Trophoblast cell (in vitro differentiated cells and primary cell): ENCODE measurements at regions not wholly inside any gene's neighbourhood (a gene's known extent, or its start where the extent isn't known, plus 50 kb on each side); places are given as distances from the start of the nearest gene placed in this dataset.

Source experiments
- DNase-seq, 2 donors: peaks; one replicate each; pipeline ENCODE4 v3.0.0-alpha.2; 2016
- H2AFZ ChIP-seq: 2 replicates; pipeline ENCODE4 v1.6.1; 2013; ENCODE audit warnings: low read length, moderate library complexity, mild to moderate bottlenecking; ENCODE audit not compliant: insufficient read depth, poor library complexity
- H2AK5ac ChIP-seq: 2 replicates; pipeline ENCODE4 v1.6.1; 2013; ENCODE audit warnings: mild to moderate bottlenecking, low read length
- H2BK120ac ChIP-seq: 2 replicates; pipeline ENCODE4 v1.6.1; 2013; ENCODE audit warnings: low read length, mild to moderate bottlenecking, moderate library complexity; ENCODE audit not compliant: insufficient read depth, poor library complexity
- H2BK12ac ChIP-seq: 2 replicates; pipeline ENCODE4 v1.6.1; 2013; ENCODE audit warnings: mild to moderate bottlenecking, low read length, moderate library complexity
- H2BK5ac ChIP-seq: 2 replicates; pipeline ENCODE4 v1.6.1; 2013; ENCODE audit warnings: low read length, low read depth, moderate library complexity, mild to moderate bottlenecking; ENCODE audit not compliant: poor library complexity
- H3K14ac ChIP-seq: 2 replicates; pipeline ENCODE4 v1.6.1; 2013; ENCODE audit warnings: mild to moderate bottlenecking, low read length
- H3K18ac ChIP-seq: 2 replicates; pipeline ENCODE4 v1.6.1; 2013; ENCODE audit warnings: mild to moderate bottlenecking, low read length
- H3K23ac ChIP-seq: 2 replicates; pipeline ENCODE4 v1.6.1; 2013; ENCODE audit warnings: low read length
- H3K27ac ChIP-seq: 2 replicates; pipeline ENCODE4 v1.5.1; 2013; ENCODE audit warnings: low read depth, mild to moderate bottlenecking, inconsistent platforms, low read length, moderate library complexity
- H3K27me3 ChIP-seq: 2 replicates; pipeline ENCODE4 v1.6.1; 2013; ENCODE audit warnings: inconsistent platforms, mild to moderate bottlenecking, low read length, moderate library complexity; ENCODE audit not compliant: insufficient read depth
- H3K36me3 ChIP-seq, 2 experiments: 1 replicate in 1 of 2; 2 replicates in 1 of 2; pipeline ENCODE4 v1.6.1; 2013; ENCODE audit warnings: low read length in 2 of 2, mild to moderate bottlenecking in 2 of 2, moderate library complexity in 1 of 2; ENCODE audit not compliant: insufficient read depth in 2 of 2, control insufficient read depth in 1 of 2
- H3K4ac ChIP-seq: 2 replicates; pipeline ENCODE4 v1.6.1; 2013; ENCODE audit warnings: low read depth, mild to moderate bottlenecking, low read length, moderate library complexity
- H3K4me1 ChIP-seq, 2 experiments: 1 replicate in 1 of 2; 2 replicates in 1 of 2; pipeline ENCODE4 v1.6.1; 2013; ENCODE audit warnings: low read length in 2 of 2, mild to moderate bottlenecking in 2 of 2, moderate library complexity in 1 of 2; ENCODE audit not compliant: insufficient read depth in 2 of 2, control insufficient read depth in 1 of 2
- H3K4me2 ChIP-seq: 2 replicates; pipeline ENCODE4 v1.6.1; 2013; ENCODE audit warnings: inconsistent platforms, mild to moderate bottlenecking, low read length, moderate library complexity
- H3K4me3 ChIP-seq: 2 replicates; pipeline ENCODE4 v1.5.1; 2013; ENCODE audit warnings: mild to moderate bottlenecking, low read depth, low read length, inconsistent platforms
- H3K79me1 ChIP-seq: one replicate; pipeline ENCODE4 v1.6.1; 2013; ENCODE audit warnings: low read length
- H3K79me2 ChIP-seq: 2 replicates; pipeline ENCODE4 v1.6.1; 2013; ENCODE audit warnings: low read length, mild to moderate bottlenecking; ENCODE audit not compliant: control insufficient read depth, insufficient read depth, poor library complexity
- H3K9ac ChIP-seq: 2 replicates; pipeline ENCODE4 v1.6.1; 2013; ENCODE audit warnings: mild to moderate bottlenecking, low read length
- H3K9me3 ChIP-seq: 2 replicates; pipeline ENCODE4 v1.6.1; 2013; ENCODE audit warnings: low read depth, mild to moderate bottlenecking, control low read depth, inconsistent platforms, low read length; ENCODE audit not compliant: insufficient read depth
- H4K12ac ChIP-seq: 2 replicates; pipeline ENCODE4 v1.6.1; 2013; ENCODE audit warnings: low read depth, mild to moderate bottlenecking, low read length, moderate library complexity
- H4K8ac ChIP-seq: 2 replicates; pipeline ENCODE4 v1.6.1; 2013; ENCODE audit warnings: low read depth, mild to moderate bottlenecking, low read length, moderate library complexity
- H4K91ac ChIP-seq: one replicate; pipeline ENCODE4 v1.6.1; 2013; ENCODE audit warnings: low read depth, mild to moderate bottlenecking, low read length, moderate library complexity
- WGBS: extraction: QIAGEN DNeasy Blood & Tissue Kit; methylation state at CpG from one replicate; pipeline ENCODE4 v1.1.7; 2013; ENCODE audit warnings: missing lambda C conversion rate; ENCODE audit not compliant: insufficient read length, insufficient coverage; ENCODE audit errors: extremely low coverage; 5-methylcytosine and 5-hydroxymethylcytosine counted together

GRCh38 chr13:74892096-74892495, 589.9 kb downstream of the TBC1D4 start:
- DNase-seq, result no peak
- Histone ChIP-seq H3K27ac (no peak overlapping the region), H3K9ac (no peak overlapping the region), H4K8ac (no peak overlapping the region), H3K4me1 (no peaks in the 10 kb centered on the region), H3K14ac (no peak overlapping the region), H2AK5ac (no peak overlapping the region), H3K79me1 (no peaks in the 10 kb centered on the region), H3K23ac (no peak overlapping the region), H4K91ac (no peak overlapping the region), H2BK5ac (no peak overlapping the region), H3K18ac (no peak overlapping the region), H3K27me3 (no peaks in the 10 kb centered on the region), H4K12ac (no peak overlapping the region), H2BK120ac (no peak overlapping the region), H3K4ac (no peak overlapping the region), H3K79me2 (no peaks in the 10 kb centered on the region), H3K4me3 (no peak overlapping the region), H3K9me3 (no peaks in the 10 kb centered on the region), H2BK12ac (no peak overlapping the region), H3K36me3 (no peaks in the 10 kb centered on the region), H2AFZ (no peak overlapping the region), H3K4me2 (no peak overlapping the region)
- WGBS, result no CpG with 5 or more reads among the region's 3 CpGs

GRCh38 chr13:74891610-74892009, 590.4 kb downstream of the TBC1D4 start:
- Histone ChIP-seq H3K9ac (no peak overlapping the region), H3K79me2 (no peaks in the 10 kb centered on the region), H2BK5ac (no peak overlapping the region), H3K14ac (no peak overlapping the region), H3K36me3 (no peaks in the 10 kb centered on the region), H3K4me2 (no peak overlapping the region), H3K79me1 (no peaks in the 10 kb centered on the region), H3K23ac (no peak overlapping the region), H4K91ac (no peak overlapping the region), H4K12ac (no peak overlapping the region), H2AK5ac (no peak overlapping the region), H2BK12ac (no peak overlapping the region), H2AFZ (no peak overlapping the region), H2BK120ac (no peak overlapping the region), H4K8ac (no peak overlapping the region), H3K27ac (no peak overlapping the region), H3K4me3 (no peak overlapping the region), H3K4me1 (no peaks in the 10 kb centered on the region), H3K9me3 (no peaks in the 10 kb centered on the region), H3K27me3 (no peaks in the 10 kb centered on the region), H3K4ac (no peak overlapping the region), H3K18ac (no peak overlapping the region)
- no peak for DNase-seq
- no CpG with 5 or more reads among the region's 5 CpGs for WGBS

GRCh38 chr13:74889321-74889720, 592.6 kb downstream of the TBC1D4 start:
- H2BK12ac ChIP-seq, result no peak overlapping the region
- H2BK5ac ChIP-seq, result no peak overlapping the region
- H2BK120ac ChIP-seq, result no peak overlapping the region
- H3K4me1 ChIP-seq, result no peaks in the 10 kb centered on the region
- no peak overlapping the region for H2AFZ ChIP-seq
- H3K27ac ChIP-seq, result no peak overlapping the region
- H3K79me1 ChIP-seq, result no peaks in the 10 kb centered on the region
- H3K4me3 ChIP-seq, result no peak overlapping the region
- H2AK5ac ChIP-seq, result no peak overlapping the region
- no peak overlapping the region for H3K18ac ChIP-seq
- no peaks in the 10 kb centered on the region for H3K9me3 ChIP-seq
- no peaks in the 10 kb centered on the region for H3K27me3 ChIP-seq
- H3K4me2 ChIP-seq, result no peak overlapping the region
- no peak overlapping the region for H3K23ac ChIP-seq
- no peak overlapping the region for H3K4ac ChIP-seq
- H3K79me2 ChIP-seq, result no peaks in the 10 kb centered on the region
- H4K8ac ChIP-seq, result no peak overlapping the region
- H3K9ac ChIP-seq, result no peak overlapping the region
- no peak overlapping the region for H3K14ac ChIP-seq
- DNase-seq, result no peak
- H4K91ac ChIP-seq, result no peak overlapping the region
- H4K12ac ChIP-seq, result no peak overlapping the region
- no peaks in the 10 kb centered on the region for H3K36me3 ChIP-seq

GRCh38 chr13:74886502-74886901, 595.5 kb downstream of the TBC1D4 start:
- no peak overlapping the region for H3K9ac ChIP-seq
- no peak overlapping the region for H3K18ac ChIP-seq
- H3K79me2 ChIP-seq, result no peaks in the 10 kb centered on the region
- H2BK120ac ChIP-seq, result no peak overlapping the region
- H3K4ac ChIP-seq, result no peak overlapping the region
- no peak overlapping the region for H2AFZ ChIP-seq
- H3K23ac ChIP-seq, result no peak overlapping the region
- no peaks in the 10 kb centered on the region for H3K36me3 ChIP-seq
- no peak overlapping the region for H2AK5ac ChIP-seq
- no peak overlapping the region for H4K91ac ChIP-seq
- no peak overlapping the region for H3K4me2 ChIP-seq
- no peak overlapping the region for H3K4me3 ChIP-seq
- WGBS, result no CpG with 5 or more reads among the region's 3 CpGs
- DNase-seq, result no peak
- no peaks in the 10 kb centered on the region for H3K9me3 ChIP-seq
- H4K8ac ChIP-seq, result no peak overlapping the region
- H2BK12ac ChIP-seq, result no peak overlapping the region
- H2BK5ac ChIP-seq, result no peak overlapping the region
- no peak overlapping the region for H4K12ac ChIP-seq
- H3K4me1 ChIP-seq, result no peaks in the 10 kb centered on the region
- no peak overlapping the region for H3K14ac ChIP-seq
- no peak overlapping the region for H3K27ac ChIP-seq
- no peaks in the 10 kb centered on the region for H3K27me3 ChIP-seq
- no peaks in the 10 kb centered on the region for H3K79me1 ChIP-seq

- Histone ChIP-seq H3K9ac (no peak overlapping the region), H3K4me2 (no peak overlapping the region), H2BK120ac (no peak overlapping the region), H3K9me3 (no peaks in the 10 kb centered on the region), H2BK5ac (no peak overlapping the region), H3K4me3 (no peak overlapping the region), H3K79me2 (no peaks in the 10 kb centered on the region), H3K18ac (no peak overlapping the region), H3K14ac (no peak overlapping the region), H3K23ac (no peak overlapping the region), H2BK12ac (no peak overlapping the region), H3K36me3 (no peaks in the 10 kb centered on the region), H3K27me3 (no peaks in the 10 kb centered on the region), H4K12ac (no peak overlapping the region), H3K4me1 (no peaks in the 10 kb centered on the region), H4K91ac (no peak overlapping the region), H3K79me1 (no peaks in the 10 kb centered on the region), H3K27ac (no peak overlapping the region), H4K8ac (no peak overlapping the region), H2AFZ (no peak overlapping the region), H3K4ac (no peak overlapping the region), H2AK5ac (no peak overlapping the region)
- no CpG with 5 or more reads among the region's 3 CpGs for WGBS
- DNase-seq, result no peak
Observed at GRCh38 chr13:74883834-74884233, 598.1 kb downstream of the TBC1D4 start.
